CD8-positive, alpha-beta memory T cell (primary cell): ENCODE measurements at regions not wholly inside any gene's neighbourhood (a gene's known extent, or its start where the extent isn't known, plus 50 kb on each side); places are given as distances from the start of the nearest gene placed in this dataset.
"Not testable (repeated sequence)": the region's sequence is repeated elsewhere in the genome, so short reads cannot be mapped to it uniquely, and the experiment has no call there.

Experiments used
- CTCF ChIA-PET: fragments of 350-600 bp; sonication (Branson Sonifier 250); formaldehyde crosslinking; loops from one replicate; lab custom pipeline; 2021; ENCODE audit warnings: antibody characterized with exemption; lab: Charles Lee
- POLR2A ChIA-PET: fragments of 350-600 bp; sonication (Branson Sonifier 250); formaldehyde crosslinking; loops from one replicate; lab custom pipeline; 2021; ENCODE audit warnings: antibody characterized with exemption; lab: Charles Lee
- DNase-seq, 5 donors: peaks; one replicate each; pipeline versions ENCODE4 v3.0.0 to v3.0.0-alpha.2; 2020 to 2022; ENCODE audit warnings: mixed read lengths in 1 of 5
- H3K27ac ChIP-seq: one replicate; pipeline ENCODE4 v1.7.0; 2013; ENCODE audit warnings: low read depth, mild to moderate bottlenecking, low read length, moderate library complexity
- H3K27me3 ChIP-seq: 2 replicates; pipeline ENCODE4 v1.7.0; 2013; ENCODE audit warnings: low read length, mild to moderate bottlenecking; ENCODE audit not compliant: insufficient read depth, poor library complexity, severe bottlenecking
- H3K36me3 ChIP-seq: 2 replicates; pipeline ENCODE4 v1.7.0; 2013; ENCODE audit warnings: mild to moderate bottlenecking, low read length, moderate library complexity; ENCODE audit not compliant: insufficient read depth
- H3K4me1 ChIP-seq: 2 replicates; pipeline ENCODE4 v1.7.0; 2013; ENCODE audit warnings: mild to moderate bottlenecking, low read length, moderate library complexity; ENCODE audit not compliant: insufficient read depth
- H3K4me3 ChIP-seq: 2 replicates; pipeline ENCODE4 v1.7.0; 2013; ENCODE audit warnings: mild to moderate bottlenecking, low read length
- H3K9me3 ChIP-seq: 2 replicates; pipeline ENCODE4 v1.7.0; 2013; ENCODE audit warnings: mild to moderate bottlenecking, low read length
- H3K27ac Mint-ChIP-seq, 8 donors: one replicate each; pipeline ENCODE4 v1.8.0; 2020 to 2021; ENCODE audit warnings: mixed read lengths in 8 of 8, mild to moderate bottlenecking in 6 of 8, inconsistent platforms in 3 of 8, moderate library complexity in 3 of 8
- H3K27me3 Mint-ChIP-seq, 2 donors: one replicate each; pipeline ENCODE4 v1.8.0; 2020 to 2021; ENCODE audit warnings: mixed read lengths in 2 of 2, mild to moderate bottlenecking in 1 of 2, moderate library complexity in 1 of 2
- H3K36me3 Mint-ChIP-seq, 3 donors: one replicate each; pipeline ENCODE4 v1.8.0; 2020 to 2021; ENCODE audit warnings: mixed read lengths in 3 of 3, inconsistent platforms in 1 of 3, mild to moderate bottlenecking in 1 of 3
- H3K4me1 Mint-ChIP-seq, 3 donors: one replicate each; pipeline ENCODE4 v1.8.0; 2020 to 2021; ENCODE audit warnings: mixed read lengths in 3 of 3, inconsistent platforms in 1 of 3, mild to moderate bottlenecking in 1 of 3
- H3K4me3 Mint-ChIP-seq, 7 donors: one replicate each; pipeline ENCODE4 v1.8.0; 2020 to 2021; ENCODE audit warnings: mixed read lengths in 7 of 7, mild to moderate bottlenecking in 6 of 7, moderate library complexity in 4 of 7, inconsistent platforms in 2 of 7
- H3K9me3 Mint-ChIP-seq, 5 donors: one replicate each; pipeline ENCODE4 v1.8.0; 2020 to 2022; ENCODE audit warnings: mixed read lengths in 5 of 5, mild to moderate bottlenecking in 3 of 5, moderate library complexity in 2 of 5, inconsistent platforms in 1 of 5

DNA sequence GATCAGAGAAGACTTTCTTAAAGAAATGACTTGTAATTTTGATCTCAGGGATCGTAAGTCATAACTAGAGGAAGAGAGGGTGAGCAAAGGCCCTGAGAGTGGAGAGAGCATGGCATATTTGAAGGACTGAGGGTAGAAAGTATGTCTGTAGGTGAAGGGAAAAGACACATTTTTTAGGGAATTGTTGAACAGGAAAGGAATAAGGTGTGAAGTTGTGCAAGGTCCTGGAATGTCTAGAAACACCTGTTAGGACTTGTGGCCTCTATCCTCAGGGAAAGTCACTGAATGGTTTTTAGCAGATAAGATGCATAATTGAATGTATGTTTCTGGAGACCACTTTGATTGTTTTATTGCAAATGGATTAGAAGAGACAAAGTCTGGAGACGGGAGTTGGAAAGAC lies 62.5 kb upstream of the ACTR3 start:
- H3K9me3 Mint-ChIP-seq, result no peaks in the 10 kb centered on the region
- H3K27ac ChIP-seq, result no peak overlapping the region
- H3K4me1 Mint-ChIP-seq, result no peaks in the 10 kb centered on the region
- no peaks in the 10 kb centered on the region for H3K9me3 ChIP-seq
- H3K4me3 Mint-ChIP-seq, result no peak overlapping the region
- no peaks in the 10 kb centered on the region for H3K27me3 Mint-ChIP-seq
- H3K4me3 ChIP-seq, result no peak overlapping the region
- no peak for DNase-seq
- peaks cover 0 to 4% (median 3%) of the 10 kb centered on the region in 3 donors for H3K36me3 Mint-ChIP-seq
- ChIA-PET CTCF (no interaction called here), POLR2A (no interaction called here)
- no peaks in the 10 kb centered on the region for H3K36me3 ChIP-seq
- no peaks in the 10 kb centered on the region for H3K27me3 ChIP-seq
- H3K4me1 ChIP-seq, result no peaks in the 10 kb centered on the region
- no peak overlapping the region for H3K27ac Mint-ChIP-seq

- DNase-seq, result no peak
- CTCF ChIA-PET, result no interaction called here
- H3K4me3 Mint-ChIP-seq, result no peak overlapping the region
- no peaks in the 10 kb centered on the region for H3K4me1 ChIP-seq
- no peak overlapping the region for H3K4me3 ChIP-seq
- no peaks in the 10 kb centered on the region for H3K27me3 Mint-ChIP-seq
- no peak overlapping the region for H3K27ac Mint-ChIP-seq
- H3K27me3 ChIP-seq, result no peaks in the 10 kb centered on the region
- no peak overlapping the region for H3K27ac ChIP-seq
- H3K9me3 Mint-ChIP-seq, result no peaks in the 10 kb centered on the region
- no peaks in the 10 kb centered on the region for H3K4me1 Mint-ChIP-seq
- POLR2A ChIA-PET, result no interaction called here
- H3K9me3 ChIP-seq, result no peaks in the 10 kb centered on the region
- H3K36me3 ChIP-seq, result no peaks in the 10 kb centered on the region
- H3K36me3 Mint-ChIP-seq, result peaks cover 0 to 4% (median 2%) of the 10 kb centered on the region in 3 donors
Measured at GRCh38 chr2:113826346-113827285, 63.3 kb upstream of the ACTR3 start.

DNA sequence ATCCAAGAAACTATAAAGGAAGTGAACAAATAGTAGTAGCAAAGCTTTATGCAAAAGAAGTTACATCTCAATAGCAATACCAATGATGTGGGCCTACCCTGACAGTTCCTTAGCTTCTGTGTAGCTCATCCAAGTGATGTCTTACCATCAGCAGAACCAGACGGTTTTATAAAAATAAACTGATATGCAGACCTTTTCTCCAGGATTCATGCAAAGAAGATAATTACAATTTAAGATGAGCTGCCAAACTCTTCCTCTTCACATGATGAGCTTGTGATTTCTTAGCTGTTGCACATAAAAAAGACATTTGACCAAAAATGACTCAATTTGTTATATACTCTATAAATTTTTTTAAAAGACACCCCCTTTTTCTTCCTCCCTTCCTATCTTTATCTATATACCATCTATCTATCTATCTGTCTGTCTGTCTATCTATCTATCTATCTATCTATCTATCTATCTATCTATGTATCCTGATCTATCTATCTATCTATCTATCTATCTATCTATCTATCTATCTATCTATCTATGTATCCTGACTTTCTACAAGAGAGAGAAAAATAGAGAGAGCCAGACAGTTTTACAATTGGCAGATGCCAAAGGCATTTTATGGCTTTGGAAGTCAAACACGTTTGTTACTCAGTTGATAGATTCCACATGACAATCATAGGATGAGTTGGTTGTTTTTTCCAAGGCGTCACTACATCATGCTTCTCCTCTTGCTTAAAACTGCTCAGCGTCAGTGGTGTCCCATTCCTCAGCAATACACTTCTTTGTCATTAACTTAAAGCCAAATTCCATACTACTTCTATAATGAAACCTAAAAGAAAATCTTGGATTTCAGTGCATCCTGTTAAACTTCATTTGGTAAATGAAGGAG lies 65.9 kb upstream of the ACTR3 start:
- no peak overlapping the region for H3K27ac ChIP-seq
- no peaks in the 10 kb centered on the region for H3K9me3 ChIP-seq
- no peaks in the 10 kb centered on the region for H3K27me3 Mint-ChIP-seq
- POLR2A ChIA-PET, result no interaction called here
- CTCF ChIA-PET, result interaction anchor here (1.2 kb wide), 1 partner anchor 14 kb away, joined by 3 read pairs; no protein-coding TSS in a partner anchor
- peaks cover 0 to 4% (median 0%) of the 10 kb centered on the region in 3 donors for H3K36me3 Mint-ChIP-seq
- no peaks in the 10 kb centered on the region for H3K27me3 ChIP-seq
- no peak overlapping the region for H3K4me3 Mint-ChIP-seq
- H3K4me1 Mint-ChIP-seq, result no peaks in the 10 kb centered on the region
- H3K4me1 ChIP-seq, result no peaks in the 10 kb centered on the region
- H3K9me3 Mint-ChIP-seq, result no peaks in the 10 kb centered on the region
- no peak overlapping the region for H3K4me3 ChIP-seq
- no peaks in the 10 kb centered on the region for H3K36me3 ChIP-seq
- DNase-seq, result no peak
- H3K27ac Mint-ChIP-seq, result no peak overlapping the region

GRCh38 chr2:113822087-113822815 lies 65.8 kb upstream of the SLC35F5 start:
- no peaks in the 10 kb centered on the region for H3K9me3 Mint-ChIP-seq
- DNase-seq, result no peak
- H3K4me3 Mint-ChIP-seq, result no peak overlapping the region
- no peak overlapping the region for H3K27ac ChIP-seq
- H3K27ac Mint-ChIP-seq, result no peak overlapping the region
- H3K4me1 ChIP-seq, result no peaks in the 10 kb centered on the region
- no peaks in the 10 kb centered on the region for H3K9me3 ChIP-seq
- H3K4me1 Mint-ChIP-seq, result no peaks in the 10 kb centered on the region
- ChIA-PET POLR2A (no interaction called here), CTCF (interaction anchor here (1.2 kb wide), 1 partner anchor 13 kb away, joined by 3 read pairs; no protein-coding TSS in a partner anchor)
- H3K27me3 Mint-ChIP-seq, result no peaks in the 10 kb centered on the region
- peaks cover 0 to 2% (median 0%) of the 10 kb centered on the region in 3 donors for H3K36me3 Mint-ChIP-seq
- no peaks in the 10 kb centered on the region for H3K27me3 ChIP-seq
- H3K4me3 ChIP-seq, result no peak overlapping the region
- H3K36me3 ChIP-seq, result no peaks in the 10 kb centered on the region

DNA sequence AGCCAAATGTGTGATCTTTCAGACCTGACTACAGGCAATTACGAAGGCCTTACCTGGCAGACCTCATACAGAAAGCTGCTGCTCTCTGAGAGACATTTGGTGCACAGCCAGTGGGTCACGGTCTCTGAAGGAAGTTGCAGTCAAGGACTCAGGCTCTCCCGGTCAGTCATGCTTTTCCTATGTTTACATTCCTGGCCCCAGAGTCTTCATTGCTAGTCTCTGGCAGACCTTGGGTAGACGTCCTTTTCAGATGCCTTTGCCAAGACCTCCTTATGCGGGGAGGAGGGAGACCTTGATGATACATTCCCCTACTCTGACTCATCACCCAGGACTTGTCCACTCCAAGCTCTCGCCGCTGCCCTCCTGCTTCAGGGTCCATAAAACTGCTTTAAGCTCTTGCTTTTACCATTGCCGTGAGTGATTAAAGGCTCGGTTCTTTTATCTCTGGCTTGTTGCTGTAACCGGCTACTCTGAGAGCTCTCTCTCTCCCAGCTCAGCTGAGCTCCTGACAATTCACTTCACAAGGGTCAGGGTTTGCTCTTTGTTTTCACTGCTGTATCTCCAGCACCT lies 62.0 kb upstream of the SLC35F5 start:
- Histone ChIP-seq H3K4me1 (no peaks in the 10 kb centered on the region), H3K27me3 (no peaks in the 10 kb centered on the region), H3K9me3 (no peaks in the 10 kb centered on the region), H3K27ac (no peak overlapping the region), H3K36me3 (no peaks in the 10 kb centered on the region), H3K4me3 (no peak overlapping the region)
- CTCF ChIA-PET, result no interaction called here
- H3K9me3 Mint-ChIP-seq, result no peaks in the 10 kb centered on the region
- no peak for DNase-seq
- no peaks in the 10 kb centered on the region for H3K27me3 Mint-ChIP-seq
- no peak overlapping the region for H3K27ac Mint-ChIP-seq
- POLR2A ChIA-PET, result no interaction called here
- no peaks in the 10 kb centered on the region for H3K4me1 Mint-ChIP-seq
- H3K36me3 Mint-ChIP-seq, result peaks cover 0 to 2% (median 0%) of the 10 kb centered on the region in 3 donors
- H3K4me3 Mint-ChIP-seq, result no peak overlapping the region

DNA sequence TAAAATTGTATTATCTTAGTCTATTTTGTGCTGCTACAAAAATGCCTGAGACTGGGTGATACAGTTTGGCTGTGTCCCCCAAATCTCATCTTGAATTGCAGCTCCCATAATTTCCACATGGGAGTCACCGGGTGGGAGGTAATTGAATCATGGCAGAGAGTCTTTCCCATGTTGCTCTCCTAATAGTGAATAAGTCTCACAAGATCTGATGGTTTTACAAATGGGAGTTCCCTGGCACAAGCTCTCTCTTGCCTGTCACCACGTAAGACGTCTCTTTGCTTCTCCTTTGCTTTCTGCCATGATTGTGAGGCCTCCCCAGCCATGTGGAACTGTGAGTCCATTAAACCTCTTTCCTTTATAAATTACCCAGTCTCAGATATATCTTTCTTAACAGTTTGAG lies 57.0 kb upstream of the SLC35F5 start:
- H3K36me3 Mint-ChIP-seq, result peaks cover 0 to 12% (median 4%) of the 10 kb centered on the region in 3 donors

DNA sequence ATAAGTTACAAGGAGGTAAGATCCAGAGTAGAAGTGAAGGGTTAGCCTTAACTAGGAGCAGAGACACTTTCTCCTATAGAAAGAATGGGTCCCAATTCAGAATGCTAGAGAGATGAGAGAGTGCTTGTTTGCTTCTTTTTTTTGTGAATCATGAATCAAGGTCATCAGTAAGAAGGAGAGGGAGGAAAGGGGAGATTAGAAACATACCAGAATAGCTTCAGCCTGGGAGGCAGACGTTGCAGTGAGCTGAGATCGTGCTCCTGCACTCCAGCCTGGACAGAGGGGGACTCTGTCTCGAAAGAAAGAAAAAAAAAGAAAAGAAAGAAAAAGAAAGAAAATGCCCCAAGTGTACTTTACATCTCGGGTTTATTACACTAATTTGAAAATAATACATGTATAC lies 55.8 kb upstream of the SLC35F5 start:
- H3K4me1 ChIP-seq, result no peaks in the 10 kb centered on the region
- H3K27ac ChIP-seq, result no peak overlapping the region
- H3K27me3 ChIP-seq, result no peaks in the 10 kb centered on the region
- Mint-ChIP-seq H3K4me3 (no peak overlapping the region), H3K36me3 (peaks cover 0 to 12% (median 1%) of the 10 kb centered on the region in 3 donors), H3K27me3 (peaks cover 5 to 8% of the 10 kb centered on the region in 2 donors), H3K9me3 (no peaks in the 10 kb centered on the region), H3K4me1 (no peaks in the 10 kb centered on the region), H3K27ac (no peak overlapping the region)
- POLR2A ChIA-PET, result no interaction called here
- CTCF ChIA-PET, result no interaction called here
- no peaks in the 10 kb centered on the region for H3K9me3 ChIP-seq
- H3K4me3 ChIP-seq, result no peak overlapping the region
- no peak for DNase-seq
- H3K36me3 ChIP-seq, result no peaks in the 10 kb centered on the region

More for the DNA sequence above, 57.0 kb upstream of the SLC35F5 start:
- H3K27ac ChIP-seq, H3K9me3 ChIP-seq, H3K27me3 Mint-ChIP-seq, H3K4me3 Mint-ChIP-seq, H3K27me3 ChIP-seq, H3K4me3 ChIP-seq, POLR2A ChIA-PET, H3K36me3 ChIP-seq, H3K27ac Mint-ChIP-seq, H3K4me1 Mint-ChIP-seq, DNase-seq, H3K4me1 ChIP-seq, H3K9me3 Mint-ChIP-seq: not testable (repeated sequence)
- CTCF ChIA-PET, result interaction anchor here (0.6 kb wide), 1 partner anchor 1243 kb away, joined by 3 read pairs; no protein-coding TSS in a partner anchor
